Activated T-cell treated with anti-CD3 and anti-CD28 coated beads, Interleukin-2, amount 50 U/mL, for 24 hours (primary cell): ENCODE measurements at regions not wholly inside any gene's neighbourhood (a gene's known extent, or its start where the extent isn't known, plus 50 kb on each side); places are given as distances from the start of the nearest gene placed in this dataset.

Experiments
- DNase-seq: peaks from one replicate; pipeline ENCODE4 v3.0.0-alpha.2; 2020
- H3K27ac Mint-ChIP-seq: 2 replicates; pipeline ENCODE4 v1.8.0; 2020; ENCODE audit warnings: mild to moderate bottlenecking, mixed read lengths
- H3K27me3 Mint-ChIP-seq: 2 replicates; pipeline ENCODE4 v1.8.0; 2020; ENCODE audit warnings: mixed read lengths
- H3K36me3 Mint-ChIP-seq: 2 replicates; pipeline ENCODE4 v1.8.0; 2020; ENCODE audit warnings: low read depth, mixed read lengths
- H3K4me1 Mint-ChIP-seq: 2 replicates; pipeline ENCODE4 v1.8.0; 2020; ENCODE audit warnings: low read depth, mixed read lengths
- H3K4me3 Mint-ChIP-seq: 2 replicates; pipeline ENCODE4 v1.8.0; 2020; ENCODE audit warnings: mild to moderate bottlenecking, moderate library complexity, mixed read lengths
- H3K9me3 Mint-ChIP-seq: 2 replicates; pipeline ENCODE4 v1.8.0; 2020; ENCODE audit warnings: mixed read lengths

- no peak overlapping the region for H3K4me3 Mint-ChIP-seq
- H3K9me3 Mint-ChIP-seq = no peaks in the 10 kb centered on the region
- H3K4me1 Mint-ChIP-seq = no peaks in the 10 kb centered on the region
- H3K36me3 Mint-ChIP-seq = no peaks in the 10 kb centered on the region
- no peak for DNase-seq
- peaks cover 13% of the 10 kb centered on the region for H3K27me3 Mint-ChIP-seq
- no peak overlapping the region for H3K27ac Mint-ChIP-seq
Observed at GRCh38 chr20:48064929-48065328, 279.6 kb upstream of the SULF2 start.

- H3K4me1 Mint-ChIP-seq = no peaks in the 10 kb centered on the region
- no peak overlapping the region for H3K4me3 Mint-ChIP-seq
- peaks cover 2% of the 10 kb centered on the region for H3K27me3 Mint-ChIP-seq
- H3K9me3 Mint-ChIP-seq = no peaks in the 10 kb centered on the region
- H3K27ac Mint-ChIP-seq = no peak overlapping the region
- DNase-seq = no peak
- no peaks in the 10 kb centered on the region for H3K36me3 Mint-ChIP-seq
Observed at GRCh38 chr20:48060841-48061720, 275.8 kb upstream of the SULF2 start.

GRCh38 chr20:48058611-48059559, 273.6 kb upstream of the SULF2 start:
- H3K4me3 Mint-ChIP-seq = no peak overlapping the region
- H3K4me1 Mint-ChIP-seq = no peaks in the 10 kb centered on the region
- no peak for DNase-seq
- peaks cover 16% of the 10 kb centered on the region for H3K27me3 Mint-ChIP-seq
- H3K27ac Mint-ChIP-seq = no peak overlapping the region
- H3K36me3 Mint-ChIP-seq = no peaks in the 10 kb centered on the region
- no peaks in the 10 kb centered on the region for H3K9me3 Mint-ChIP-seq

GRCh38 chr20:48057739-48058138, 272.5 kb upstream of the SULF2 start:
- H3K4me3 Mint-ChIP-seq = no peak overlapping the region
- H3K27ac Mint-ChIP-seq = no peak overlapping the region
- no peaks in the 10 kb centered on the region for H3K36me3 Mint-ChIP-seq
- DNase-seq = no peak
- no peaks in the 10 kb centered on the region for H3K4me1 Mint-ChIP-seq
- H3K9me3 Mint-ChIP-seq = no peaks in the 10 kb centered on the region
- H3K27me3 Mint-ChIP-seq = peaks cover 26% of the 10 kb centered on the region

- no peak for DNase-seq
- no peaks in the 10 kb centered on the region for H3K4me1 Mint-ChIP-seq
- H3K4me3 Mint-ChIP-seq = no peak overlapping the region
- H3K27ac Mint-ChIP-seq = no peak overlapping the region
- H3K27me3 Mint-ChIP-seq = peaks cover 30% of the 10 kb centered on the region
- H3K36me3 Mint-ChIP-seq = no peaks in the 10 kb centered on the region
- no peaks in the 10 kb centered on the region for H3K9me3 Mint-ChIP-seq
Observed at GRCh38 chr20:48057251-48057650, 272.0 kb upstream of the SULF2 start.

- Mint-ChIP-seq H3K27me3 (peaks cover 30% of the 10 kb centered on the region), H3K27ac (no peak overlapping the region), H3K36me3 (no peaks in the 10 kb centered on the region), H3K4me3 (no peak overlapping the region), H3K4me1 (no peaks in the 10 kb centered on the region), H3K9me3 (no peaks in the 10 kb centered on the region)
- no peak for DNase-seq
Observed at GRCh38 chr20:48056218-48056617, 270.9 kb upstream of the SULF2 start.

GRCh38 chr20:48054051-48054450, 268.8 kb upstream of the SULF2 start:
- peaks cover 31% of the 10 kb centered on the region for H3K27me3 Mint-ChIP-seq
- no peak overlapping the region for H3K4me3 Mint-ChIP-seq
- no peaks in the 10 kb centered on the region for H3K4me1 Mint-ChIP-seq
- no peaks in the 10 kb centered on the region for H3K9me3 Mint-ChIP-seq
- H3K36me3 Mint-ChIP-seq = no peaks in the 10 kb centered on the region
- no peak for DNase-seq
- no peak overlapping the region for H3K27ac Mint-ChIP-seq

GRCh38 chr20:48052475-48052835, 267.2 kb upstream of the SULF2 start:
- no peaks in the 10 kb centered on the region for H3K4me1 Mint-ChIP-seq
- H3K27me3 Mint-ChIP-seq = peaks cover 36% of the 10 kb centered on the region
- no peaks in the 10 kb centered on the region for H3K9me3 Mint-ChIP-seq
- no peak overlapping the region for H3K27ac Mint-ChIP-seq
- H3K4me3 Mint-ChIP-seq = no peak overlapping the region
- H3K36me3 Mint-ChIP-seq = no peaks in the 10 kb centered on the region
- no peak for DNase-seq

GRCh38 chr20:48051794-48052474, 266.7 kb upstream of the SULF2 start:
- Mint-ChIP-seq H3K27me3 (peaks cover 36% of the 10 kb centered on the region), H3K9me3 (no peaks in the 10 kb centered on the region), H3K4me3 (no peak overlapping the region), H3K27ac (no peak overlapping the region), H3K36me3 (no peaks in the 10 kb centered on the region), H3K4me1 (no peaks in the 10 kb centered on the region)
- no peak for DNase-seq

GRCh38 chr20:48049641-48050040, 264.4 kb upstream of the SULF2 start:
- Mint-ChIP-seq H3K27ac (no peak overlapping the region), H3K27me3 (peaks cover 27% of the 10 kb centered on the region), H3K4me3 (no peak overlapping the region), H3K4me1 (no peaks in the 10 kb centered on the region), H3K9me3 (no peaks in the 10 kb centered on the region), H3K36me3 (no peaks in the 10 kb centered on the region)
- DNase-seq = no peak

- H3K36me3 Mint-ChIP-seq = no peaks in the 10 kb centered on the region
- H3K27me3 Mint-ChIP-seq = peaks cover 26% of the 10 kb centered on the region
- H3K27ac Mint-ChIP-seq = no peak overlapping the region
- no peaks in the 10 kb centered on the region for H3K9me3 Mint-ChIP-seq
- no peaks in the 10 kb centered on the region for H3K4me1 Mint-ChIP-seq
- DNase-seq = no peak
- no peak overlapping the region for H3K4me3 Mint-ChIP-seq
Observed at GRCh38 chr20:48049171-48049570, 263.9 kb upstream of the SULF2 start.

GRCh38 chr20:48047447-48047846, 262.2 kb upstream of the SULF2 start:
- no peaks in the 10 kb centered on the region for H3K9me3 Mint-ChIP-seq
- no peaks in the 10 kb centered on the region for H3K36me3 Mint-ChIP-seq
- no peak overlapping the region for H3K4me3 Mint-ChIP-seq
- no peak for DNase-seq
- peaks cover 15% of the 10 kb centered on the region for H3K27me3 Mint-ChIP-seq
- no peak overlapping the region for H3K27ac Mint-ChIP-seq
- H3K4me1 Mint-ChIP-seq = no peaks in the 10 kb centered on the region

GRCh38 chr20:48042628-48043027, 257.3 kb upstream of the SULF2 start:
- Mint-ChIP-seq H3K9me3 (no peaks in the 10 kb centered on the region), H3K27me3 (peaks cover 10% of the 10 kb centered on the region), H3K27ac (no peak overlapping the region), H3K36me3 (no peaks in the 10 kb centered on the region), H3K4me3 (no peak overlapping the region), H3K4me1 (no peaks in the 10 kb centered on the region)
- no peak for DNase-seq

GRCh38 chr20:48041078-48041780, 255.9 kb upstream of the SULF2 start:
- H3K36me3 Mint-ChIP-seq = no peaks in the 10 kb centered on the region
- no peak overlapping the region for H3K27ac Mint-ChIP-seq
- no peaks in the 10 kb centered on the region for H3K9me3 Mint-ChIP-seq
- H3K4me3 Mint-ChIP-seq = no peak overlapping the region
- no peak for DNase-seq
- H3K4me1 Mint-ChIP-seq = no peaks in the 10 kb centered on the region
- H3K27me3 Mint-ChIP-seq = peaks cover 12% of the 10 kb centered on the region
